H1 (cell line): ENCODE measurements at regions not wholly inside any gene's neighbourhood (a gene's known extent, or its start where the extent isn't known, plus 50 kb on each side); places are given as distances from the start of the nearest gene placed in this dataset.
A peak's percentile ranks its signal among the peaks of the same experiment; 100 is the strongest.

Experiments
- CTCF ChIA-PET: fragments of 300-600 bp; sonication (Branson Sonifier 250); formaldehyde crosslinking; loops from one replicate; lab custom pipeline; 2021; ENCODE audit not compliant: partially characterized antibody; lab: Charles Lee
- POLR2A ChIA-PET: fragments of 300-600 bp; sonication (Branson Sonifier 250); formaldehyde crosslinking; loops from one replicate; lab custom pipeline; 2021; ENCODE audit warnings: inconsistent platforms; ENCODE audit not compliant: partially characterized antibody; lab: Charles Lee
- DNase-seq, 2 experiments: peaks; one replicate each; pipeline versions ENCODE4 v3.0.0 to v3.0.0-alpha.2; 2010 to 2022; ENCODE audit warnings: low spot score in 2 of 2, low read depth in 1 of 2, mixed read lengths in 1 of 2
- FAIRE-seq: peaks from 2 replicates; lab custom pipeline; 2011; peaks lifted over from hg19 to GRCh38; lab: Jason Lieb, UNC
- H2AFZ ChIP-seq: 2 replicates; pipeline ENCODE4 v1.8.1; 2012; ENCODE audit warnings: low read length, inconsistent platforms
- H2AK5ac ChIP-seq: 2 replicates; pipeline ENCODE4 v1.6.1; 2013; ENCODE audit warnings: low read depth, low read length
- H2BK120ac ChIP-seq: replicated peaks from 2 replicates; pipeline ENCODE3; 2013; ENCODE audit warnings: low read depth, low read length, inconsistent platforms
- H2BK12ac ChIP-seq: 2 replicates; pipeline ENCODE4 v1.6.1; 2013; ENCODE audit warnings: low read depth, low read length
- H2BK15ac ChIP-seq: 2 replicates; pipeline ENCODE4 v1.6.1; 2013; ENCODE audit warnings: low read length
- H2BK20ac ChIP-seq: 2 replicates; pipeline ENCODE4 v1.6.1; 2013; ENCODE audit warnings: low read length
- H2BK5ac ChIP-seq: 2 replicates; pipeline ENCODE4 v1.6.1; 2013; ENCODE audit warnings: low read depth, low read length
- H3K14ac ChIP-seq: 2 replicates; pipeline ENCODE4 v1.6.1; 2013; ENCODE audit warnings: inconsistent platforms; ENCODE audit not compliant: insufficient read length
- H3K18ac ChIP-seq: 2 replicates; pipeline ENCODE4 v1.6.1; 2013; ENCODE audit warnings: low read length; ENCODE audit errors: extremely low read depth
- H3K23ac ChIP-seq: 2 replicates; pipeline ENCODE4 v1.6.1; 2013; ENCODE audit warnings: inconsistent platforms; ENCODE audit not compliant: insufficient read length
- H3K23me2 ChIP-seq: 2 replicates; pipeline ENCODE4 v1.6.1; 2013; ENCODE audit warnings: low read depth, low read length
- H3K27ac ChIP-seq: 2 replicates; pipeline ENCODE4 v1.6.1; 2011; ENCODE audit warnings: low read depth, low read length, inconsistent platforms
- H3K27me3 ChIP-seq, 4 experiments: replicated peaks in 1 of 4; 1 replicate in 1 of 4; 2 replicates in 3 of 4; pipeline versions ENCODE4 v1.6.1 to v1.8.1; 2011 to 2013; ENCODE audit warnings: low read length in 3 of 4, mild to moderate bottlenecking in 3 of 4, inconsistent platforms in 2 of 4, mixed read lengths in 2 of 4, moderate library complexity in 1 of 4; ENCODE audit not compliant: control insufficient read depth in 3 of 4, insufficient read depth in 3 of 4; ENCODE audit errors: extremely low read depth in 1 of 4
- H3K36me3 ChIP-seq, 4 experiments: 2 replicates each; pipeline versions ENCODE4 v1.6.1 to v1.8.1; 2011 to 2013; ENCODE audit warnings: mild to moderate bottlenecking in 4 of 4, low read length in 3 of 4, moderate library complexity in 2 of 4, control low read depth in 1 of 4, inconsistent platforms in 1 of 4; ENCODE audit not compliant: insufficient read depth in 4 of 4, control insufficient read depth in 2 of 4
- H3K4ac ChIP-seq: replicated peaks from 2 replicates; pipeline ENCODE3; 2013; ENCODE audit warnings: low read length, low read depth, mixed read lengths, inconsistent platforms; ENCODE audit not compliant: insufficient read length
- H3K4me1 ChIP-seq, 4 experiments: replicated peaks in 1 of 4; 1 replicate in 1 of 4; 2 replicates in 3 of 4; pipeline versions ENCODE4 v1.6.1 to v1.8.1; 2011 to 2013; ENCODE audit warnings: low read length in 3 of 4, inconsistent platforms in 2 of 4, mixed read lengths in 1 of 4; ENCODE audit not compliant: insufficient read depth in 4 of 4, control insufficient read depth in 3 of 4
- H3K4me2 ChIP-seq, 2 experiments: 2 replicates each; pipeline versions ENCODE4 v1.6.1 to v1.8.1; 2011 to 2013; ENCODE audit warnings: low read depth in 2 of 2, low read length in 2 of 2, control low read depth in 1 of 2, inconsistent platforms in 1 of 2, mild to moderate bottlenecking in 1 of 2; ENCODE audit not compliant: insufficient read depth in 1 of 2
- H3K4me3 ChIP-seq, 4 experiments: fragments of 200-600, 300-600 bp in 1 of 4; sonication (generic), shearing (Covaris generic), sonication (Bioruptor Twin) in 1 of 4; 2 replicates each; pipeline versions ENCODE4 v1.5.1 to v1.8.1; 2011 to 2016; ENCODE audit warnings: low read length in 4 of 4, low read depth in 3 of 4, control low read depth in 2 of 4, inconsistent platforms in 2 of 4, mild to moderate bottlenecking in 2 of 4, mixed read lengths in 1 of 4, moderate library complexity in 1 of 4; ENCODE audit not compliant: insufficient read depth in 2 of 4; ENCODE audit errors: extremely low read depth in 1 of 4
- H3K56ac ChIP-seq: replicated peaks from 2 replicates; pipeline ENCODE3; 2013; ENCODE audit warnings: low read depth, mild to moderate bottlenecking, mixed read lengths, low read length, inconsistent platforms; ENCODE audit not compliant: insufficient read length
- H3K79me1 ChIP-seq: 2 replicates; pipeline ENCODE4 v1.6.1; 2013; ENCODE audit warnings: low read depth, low read length, control low read depth
- H3K79me2 ChIP-seq, 2 experiments: 2 replicates each; pipeline versions ENCODE4 v1.6.1 to v1.8.1; 2012 to 2013; ENCODE audit warnings: low read length in 2 of 2, mild to moderate bottlenecking in 2 of 2, inconsistent platforms in 1 of 2; ENCODE audit not compliant: insufficient read depth in 2 of 2, control insufficient read depth in 1 of 2
- H3K9ac ChIP-seq, 4 experiments: replicated peaks in 1 of 4; 1 replicate in 1 of 4; 2 replicates in 3 of 4; pipeline versions ENCODE4 v1.6.1 to v1.8.1; 2011 to 2013; ENCODE audit warnings: low read depth in 3 of 4, low read length in 3 of 4, control low read depth in 2 of 4, mild to moderate bottlenecking in 2 of 4, moderate library complexity in 2 of 4, inconsistent platforms in 1 of 4; ENCODE audit errors: extremely low read depth in 1 of 4
- H3K9me3 ChIP-seq, 2 experiments: 2 replicates each; pipeline versions ENCODE4 v1.6.1 to v1.8.1; 2012 to 2013; ENCODE audit warnings: mild to moderate bottlenecking in 2 of 2, moderate library complexity in 2 of 2, control low read depth in 1 of 2, inconsistent platforms in 1 of 2, low read depth in 1 of 2, low read length in 1 of 2, mixed read lengths in 1 of 2; ENCODE audit not compliant: insufficient read depth in 2 of 2
- H4K20me1 ChIP-seq, 2 experiments: replicated peaks in 1 of 2; 2 replicates each; pipeline versions ENCODE3 to v1.8.1; 2011 to 2013; ENCODE audit warnings: inconsistent platforms in 2 of 2, low read length in 2 of 2, mild to moderate bottlenecking in 1 of 2; ENCODE audit not compliant: insufficient read depth in 2 of 2, control insufficient read depth in 1 of 2
- H4K5ac ChIP-seq: 2 replicates; pipeline ENCODE4 v1.6.1; 2013; ENCODE audit warnings: low read length, low read depth, mixed read lengths, inconsistent platforms; ENCODE audit not compliant: insufficient read length
- H4K8ac ChIP-seq: 2 replicates; pipeline ENCODE4 v1.8.0; 2013; ENCODE audit warnings: mild to moderate bottlenecking, moderate library complexity, low read length, inconsistent platforms; ENCODE audit not compliant: insufficient read depth; ENCODE audit errors: extremely low read depth
- H4K91ac ChIP-seq: replicated peaks from 2 replicates; pipeline ENCODE3; 2013; ENCODE audit warnings: low read length, mixed read lengths, inconsistent platforms; ENCODE audit not compliant: insufficient read length
- ASH2L ChIP-seq: fragments of 200-600, 300-600 bp; sonication (generic); IDR thresholded peaks from one replicate; pipeline ENCODE4 v1.7.1; 2017; ENCODE audit warnings: low read length
- CEBPB ChIP-seq: IDR thresholded peaks from 2 replicates; pipeline ENCODE4 v1.6.1; 2012; ENCODE audit warnings: low read depth, low read length
- CREB1 ChIP-seq: IDR thresholded peaks from 2 replicates; pipeline ENCODE4 v1.6.1; 2012; ENCODE audit warnings: inconsistent platforms
- PHF8 ChIP-seq: fragments of 200-600 bp; sonication (generic); conservative IDR thresholded peaks from 2 replicates; pipeline ENCODE4 v1.7.1; 2012; ENCODE audit warnings: low read depth, mild to moderate bottlenecking, inconsistent platforms, low read length, moderate library complexity
- POLR2A ChIP-seq, 2 experiments: IDR thresholded peaks; 1 replicate in 1 of 2; 2 replicates in 1 of 2; pipeline ENCODE4 v1.6.1; 2011; ENCODE audit warnings: low read depth in 2 of 2, low read length in 2 of 2, mild to moderate bottlenecking in 2 of 2; ENCODE audit errors: control extremely low read depth in 1 of 2
- SRF ChIP-seq: IDR thresholded peaks from 2 replicates; pipeline ENCODE4 v1.6.1; 2011; ENCODE audit warnings: mild to moderate bottlenecking, low read depth, low read length, moderate library complexity
- WGBS, 2 experiments: shearing (Covaris generic) in 1 of 2; methylation state at CpG; one replicate each; pipeline versions ENCODE4 v1.1.6 to v1.1.7; 2013 to 2015; ENCODE audit warnings: low lambda C conversion rate in 2 of 2, mixed read lengths in 2 of 2, inconsistent platforms in 1 of 2, low coverage in 1 of 2, missing lambda C conversion rate in 1 of 2; ENCODE audit not compliant: insufficient replicate concordance in 2 of 2, insufficient coverage in 1 of 2, insufficient read length in 1 of 2; ENCODE audit errors: extremely low coverage in 1 of 2, missing lambda C conversion rate in 1 of 2; 5-methylcytosine and 5-hydroxymethylcytosine counted together
- TF ChIP-seq, protein P1 (sequence below): IDR thresholded peaks from 2 replicates; pipeline ENCODE4 v1.6.1; 2012; ENCODE audit warnings: inconsistent platforms

DNA sequence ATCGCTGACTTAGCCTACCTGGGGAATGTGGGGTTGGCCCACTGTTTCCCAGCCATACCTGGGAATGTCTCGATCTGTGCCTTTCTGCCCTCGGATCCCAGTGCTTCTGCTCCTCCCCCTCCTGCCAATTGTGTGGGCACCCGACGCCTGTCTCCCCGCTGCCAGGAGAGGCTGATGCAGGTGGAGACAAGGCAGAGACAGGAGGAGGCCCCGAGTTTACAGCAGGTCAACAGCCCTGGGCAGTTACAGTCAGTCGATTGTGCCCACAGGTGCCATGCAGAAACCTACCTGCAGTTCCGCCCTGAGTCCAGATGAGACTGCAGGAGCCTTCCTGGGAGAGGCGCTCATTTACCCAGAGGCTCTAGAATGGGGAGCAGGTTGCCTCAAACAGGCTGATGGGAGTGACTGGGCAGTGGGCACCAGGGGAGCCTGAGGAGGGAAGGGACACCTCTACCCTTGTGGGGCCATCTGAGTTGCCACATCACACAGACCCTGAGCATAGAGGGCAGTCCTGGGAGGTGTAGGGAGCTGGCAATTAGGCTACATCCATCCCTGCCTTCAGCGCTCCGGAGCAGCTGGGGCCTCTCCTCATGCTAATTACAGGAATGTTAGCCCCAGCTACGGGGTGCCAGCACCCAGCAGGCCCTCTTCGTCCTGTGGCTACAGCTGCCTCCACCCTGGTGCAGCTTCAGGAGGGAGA is 300.1 kb downstream of the NDUFA10 start:
- ChIA-PET CTCF (no interaction called here), POLR2A (no interaction called here)
- Histone ChIP-seq H2BK12ac (no peak overlapping the region), H3K18ac (no peak overlapping the region; the same call in 1 of the 2 replicates), H3K27ac (no peak overlapping the region), H3K56ac (no peak overlapping the region), H3K4me1 (no peaks in the 10 kb centered on the region; a peak in 2 of 7 replicates), H3K4ac (no peak overlapping the region), H4K8ac (peak overlapping the region; percentile 79; the same call in 1 of the 2 replicates), H2BK20ac (no peak overlapping the region), H2AK5ac (no peak overlapping the region), H3K27me3 (no peaks in the 10 kb centered on the region), H3K9me3 (peaks cover under 1 to 8% of the 10 kb centered on the region in 2 experiments; a peak in 1 of 4 replicates), H3K9ac (no peak overlapping the region), H2BK5ac (no peak overlapping the region), H4K20me1 (peaks cover 0 to 2% of the 10 kb centered on the region in 2 experiments), H2AFZ (no peak overlapping the region), H2BK15ac (no peak overlapping the region), H3K23ac (no peak overlapping the region), H3K79me2 (no peaks in the 10 kb centered on the region), H3K36me3 (no peaks in the 10 kb centered on the region), H3K14ac (no peak overlapping the region), H3K4me2 (no peak overlapping the region), H3K4me3 (no peak overlapping the region), H4K91ac (no peak overlapping the region), H4K5ac (no peak overlapping the region), H3K23me2 (no peaks in the 10 kb centered on the region; the same call in 1 of the 2 replicates), H3K79me1 (no peaks in the 10 kb centered on the region), H2BK120ac (no peak overlapping the region)
- DNase-seq (no peak), FAIRE-seq (no peak)
- WGBS, 2 experiments = 85% methylated on average over 13 of the region's 14 CpGs; no CpG with 5 or more reads in 1 of the 2 experiments
- TF ChIP-seq CREB1 (no peak), POLR2A (IDR thresholded peaks at IDR 0.05; ENCODE audit: control extremely low read depth in 1 of 2, low read depth in 2 of 2, low read length in 2 of 2) (no peak), PHF8 (no peak), ASH2L (no peak), CEBPB (no peak), SRF (no peak)
- TF ChIP-seq, protein P1, sequence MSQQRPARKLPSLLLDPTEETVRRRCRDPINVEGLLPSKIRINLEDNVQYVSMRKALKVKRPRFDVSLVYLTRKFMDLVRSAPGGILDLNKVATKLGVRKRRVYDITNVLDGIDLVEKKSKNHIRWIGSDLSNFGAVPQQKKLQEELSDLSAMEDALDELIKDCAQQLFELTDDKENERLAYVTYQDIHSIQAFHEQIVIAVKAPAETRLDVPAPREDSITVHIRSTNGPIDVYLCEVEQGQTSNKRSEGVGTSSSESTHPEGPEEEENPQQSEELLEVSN = no peak
